ENCODE measurements at regions not wholly inside any gene's neighbourhood (a gene's known extent, or its start where the extent isn't known, plus 50 kb on each side); places are given as distances from the start of the nearest gene placed in this dataset.
"Not testable (repeated sequence)": the region's sequence is repeated elsewhere in the genome, so short reads cannot be mapped to it uniquely, and the experiment has no call there.

- 51 to 74% (median 66%) methylated on average over 6 of the region's 6 CpGs for WGBS, 5 donors
- DNase-seq = no peak
These were observed 510.6 kb downstream of the RERGL start for GRCh38 chr12:17579205-17580026.

GRCh38 chr12:17577405-17577804 is 512.6 kb downstream of the RERGL start:
- no peaks in the 10 kb centered on the region for H3K27me3 ChIP-seq (replicated peaks in 1 of 7)
- H3K36me3 ChIP-seq = no peaks in the 10 kb centered on the region
- TF ChIP-seq, protein P1, sequence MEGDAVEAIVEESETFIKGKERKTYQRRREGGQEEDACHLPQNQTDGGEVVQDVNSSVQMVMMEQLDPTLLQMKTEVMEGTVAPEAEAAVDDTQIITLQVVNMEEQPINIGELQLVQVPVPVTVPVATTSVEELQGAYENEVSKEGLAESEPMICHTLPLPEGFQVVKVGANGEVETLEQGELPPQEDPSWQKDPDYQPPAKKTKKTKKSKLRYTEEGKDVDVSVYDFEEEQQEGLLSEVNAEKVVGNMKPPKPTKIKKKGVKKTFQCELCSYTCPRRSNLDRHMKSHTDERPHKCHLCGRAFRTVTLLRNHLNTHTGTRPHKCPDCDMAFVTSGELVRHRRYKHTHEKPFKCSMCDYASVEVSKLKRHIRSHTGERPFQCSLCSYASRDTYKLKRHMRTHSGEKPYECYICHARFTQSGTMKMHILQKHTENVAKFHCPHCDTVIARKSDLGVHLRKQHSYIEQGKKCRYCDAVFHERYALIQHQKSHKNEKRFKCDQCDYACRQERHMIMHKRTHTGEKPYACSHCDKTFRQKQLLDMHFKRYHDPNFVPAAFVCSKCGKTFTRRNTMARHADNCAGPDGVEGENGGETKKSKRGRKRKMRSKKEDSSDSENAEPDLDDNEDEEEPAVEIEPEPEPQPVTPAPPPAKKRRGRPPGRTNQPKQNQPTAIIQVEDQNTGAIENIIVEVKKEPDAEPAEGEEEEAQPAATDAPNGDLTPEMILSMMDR (IDR thresholded peaks at IDR 0.05 in 8 of 11, conservative IDR thresholded peaks at IDR 0.05 in 3 of 11) = no peak
- H3K9me3 ChIP-seq = no peaks in the 10 kb centered on the region
- no peak overlapping the region for H3K4me3 ChIP-seq
- 28 to 41% (median 33%) methylated on average over 5 of the region's 5 CpGs for WGBS, 5 donors
- intact Hi-C loops (cut with DNase I; ENCODE audit: low total_unique reads) = no loop called here
- H3K27ac ChIP-seq = no peak overlapping the region
- DNase-seq = no peak
- H3K4me1 ChIP-seq = no peaks in the 10 kb centered on the region

More at GRCh38 chr12:17579205-17580026, 510.6 kb downstream of the RERGL start:
- Histone ChIP-seq H3K4me3 (no peak overlapping the region), H3K9me3 (peaks cover 0 to 4% (median 0%) of the 10 kb centered on the region in 8 donors), H3K36me3 (no peaks in the 10 kb centered on the region), H3K27ac (no peak overlapping the region), H3K4me1 (no peaks in the 10 kb centered on the region), H3K27me3 (replicated peaks in 1 of 7) (no peaks in the 10 kb centered on the region)
- TF ChIP-seq POLR2A (IDR thresholded peaks at IDR 0.05) (no peak), POLR2AphosphoS5 (IDR thresholded peaks at IDR 0.05) (no peak)
- TF ChIP-seq, protein P1 (IDR thresholded peaks at IDR 0.05 in 8 of 11, conservative IDR thresholded peaks at IDR 0.05 in 3 of 11) = no peak
- intact Hi-C loops (cut with DNase I; ENCODE audit: low total_unique reads) = no loop called here

GRCh38 chr12:17572250-17572649 is 517.7 kb downstream of the RERGL start:
- intact Hi-C loops (cut with DNase I; ENCODE audit: low total_unique reads) = no loop called here
- H3K4me1 ChIP-seq = no peaks in the 10 kb centered on the region
- no peaks in the 10 kb centered on the region for H3K9me3 ChIP-seq
- no peak for DNase-seq
- no peaks in the 10 kb centered on the region for H3K27me3 ChIP-seq (replicated peaks in 1 of 7)
- no peak overlapping the region for H3K4me3 ChIP-seq
- H3K27ac ChIP-seq = no peak overlapping the region
- H3K36me3 ChIP-seq = no peaks in the 10 kb centered on the region
- TF ChIP-seq POLR2AphosphoS5 (IDR thresholded peaks at IDR 0.05) (no peak), POLR2A (IDR thresholded peaks at IDR 0.05) (no peak)

- TF ChIP-seq POLR2A (IDR thresholded peaks at IDR 0.05) (no peak), POLR2AphosphoS5 (IDR thresholded peaks at IDR 0.05) (no peak)
- TF ChIP-seq, protein P1 (IDR thresholded peaks at IDR 0.05 in 8 of 11, conservative IDR thresholded peaks at IDR 0.05 in 3 of 11) = no peak
- WGBS, 5 donors = 49 to 67% (median 53%) methylated on average over 2 of the region's 2 CpGs
These were observed 518.9 kb downstream of the RERGL start for GRCh38 chr12:17571047-17571446.

DNA sequence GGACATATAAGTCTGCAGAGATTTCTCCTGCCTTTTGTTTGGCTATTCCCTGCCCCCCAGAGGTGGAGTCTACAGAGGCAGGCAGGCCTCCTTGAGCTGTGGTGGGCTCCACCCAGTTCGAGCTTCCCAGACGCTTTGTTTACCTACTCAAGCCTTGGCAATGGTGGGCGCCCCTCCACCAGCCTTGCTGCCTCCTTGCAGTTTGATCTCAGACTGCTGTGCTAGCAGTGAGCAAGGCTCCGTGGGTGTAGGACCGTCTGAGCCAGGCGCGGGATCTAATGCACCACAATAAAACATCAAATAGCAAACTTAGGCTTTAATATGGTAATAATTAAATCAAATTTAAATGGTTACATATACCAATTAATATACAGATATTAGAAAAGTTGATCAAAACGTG is 525.4 kb downstream of the RERGL start:
- H3K27ac ChIP-seq; H3K4me1 ChIP-seq; H3K36me3 ChIP-seq; H3K27me3 ChIP-seq (replicated peaks in 1 of 7); H3K4me3 ChIP-seq; intact Hi-C loops (cut with DNase I; ENCODE audit: low total_unique reads): not testable (repeated sequence)
- peaks cover 0 to 26% (median 7%) of the 10 kb centered on the region in 8 donors for H3K9me3 ChIP-seq
- peak; percentile 49 for DNase-seq
- WGBS, 5 donors = 76 to 87% (median 82%) methylated on average over 8 of the region's 8 CpGs

More at GRCh38 chr12:17571047-17571446, 518.9 kb downstream of the RERGL start:
- Histone ChIP-seq H3K27me3 (replicated peaks in 1 of 7) (no peaks in the 10 kb centered on the region), H3K9me3 (no peaks in the 10 kb centered on the region), H3K27ac (no peak overlapping the region), H3K4me3 (no peak overlapping the region), H3K4me1 (no peaks in the 10 kb centered on the region), H3K36me3 (no peaks in the 10 kb centered on the region)
- no peak for DNase-seq
- intact Hi-C loops (cut with DNase I; ENCODE audit: low total_unique reads) = no loop called here

Measured in spleen (tissue), 11 donors.